ENCODE measurements at regions not wholly inside any gene's neighbourhood (a gene's known extent, or its start where the extent isn't known, plus 50 kb on each side); places are given as distances from the start of the nearest gene placed in this dataset.

- TF ChIP-seq CEBPB (IDR thresholded peaks at IDR 0.05) = no peak
- no peak for TF ChIP-seq NFIC (IDR thresholded peaks at IDR 0.05)
- TF ChIP-seq ZBTB7A (IDR thresholded peaks at IDR 0.05; ENCODE audit: low read depth) = no peak
- no peak for TF ChIP-seq EP300 (IDR thresholded peaks at IDR 0.05; ENCODE audit: borderline replicate concordance)
- no peak for TF ChIP-seq CREB1 (IDR thresholded peaks at IDR 0.05; ENCODE audit: low read depth)
- TF ChIP-seq TAF1 (IDR thresholded peaks at IDR 0.05; ENCODE audit: low read depth) = no peak
- TF ChIP-seq FOXM1 (IDR thresholded peaks at IDR 0.05; ENCODE audit: borderline replicate concordance, low read depth) = no peak
- TF ChIP-seq TEAD4 (IDR thresholded peaks at IDR 0.05) = no peak
These were observed 98.7 kb upstream of the ZNF469 start for GRCh38 chr16:88284101-88284500.

DNA sequence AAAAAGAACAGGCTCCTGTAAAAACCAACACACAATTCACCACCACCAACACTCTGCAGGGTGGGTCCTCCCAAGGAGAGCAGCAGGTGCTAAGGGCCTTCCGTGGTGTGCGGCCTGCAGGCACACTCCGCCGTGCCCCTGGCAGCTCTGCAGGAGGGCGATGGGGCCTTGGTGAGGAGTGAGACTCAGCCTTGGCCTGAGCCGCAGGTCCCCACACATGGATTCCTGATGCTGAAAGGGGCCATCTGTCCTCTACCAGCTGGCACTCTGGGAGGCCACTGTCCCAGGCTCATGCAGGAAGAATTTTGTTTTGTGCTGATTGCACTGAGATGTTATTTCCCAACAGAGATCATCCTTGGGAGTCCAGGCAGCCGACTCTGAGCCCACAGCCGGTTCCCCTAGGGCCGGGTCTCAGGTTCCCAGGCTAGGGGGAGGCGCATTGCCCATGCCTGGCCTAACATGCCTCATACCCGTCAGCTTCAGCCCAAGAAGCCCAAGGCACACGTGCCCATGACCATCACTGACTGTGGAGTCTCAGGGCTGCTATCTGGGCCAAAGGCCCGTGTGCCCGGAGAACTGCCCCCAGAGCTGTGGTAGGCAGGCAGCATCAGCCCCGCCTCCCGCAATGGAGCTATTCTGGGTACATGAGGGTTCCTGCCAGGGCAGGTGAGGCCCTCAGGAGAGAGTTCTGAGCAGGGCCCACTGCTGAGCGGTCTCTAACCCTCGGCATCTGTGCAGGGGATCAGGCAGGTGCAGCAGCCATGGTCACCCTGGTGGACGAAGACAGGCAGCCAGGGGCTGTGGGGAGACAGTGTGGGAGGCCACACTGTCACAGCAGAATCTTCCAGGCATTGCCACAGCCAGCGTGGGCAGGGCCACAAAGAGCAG, 97.9 kb upstream of the ZNF469 start:
- TF ChIP-seq TAF1 (IDR thresholded peaks at IDR 0.05; ENCODE audit: low read depth) = no peak
- TF ChIP-seq FOXM1 (IDR thresholded peaks at IDR 0.05; ENCODE audit: borderline replicate concordance, low read depth) = no peak
- TF ChIP-seq TEAD4 (IDR thresholded peaks at IDR 0.05) = no peak
- TF ChIP-seq REST (IDR thresholded peaks at IDR 0.05; ENCODE audit: low read depth) = no peak
- TF ChIP-seq CEBPB (IDR thresholded peaks at IDR 0.05) = no peak
- TF ChIP-seq EGR1 (IDR thresholded peaks at IDR 0.05) = no peak
- TF ChIP-seq, protein P1, sequence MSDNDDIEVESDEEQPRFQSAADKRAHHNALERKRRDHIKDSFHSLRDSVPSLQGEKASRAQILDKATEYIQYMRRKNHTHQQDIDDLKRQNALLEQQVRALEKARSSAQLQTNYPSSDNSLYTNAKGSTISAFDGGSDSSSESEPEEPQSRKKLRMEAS (IDR thresholded peaks at IDR 0.05) = no peak
- no peak for TF ChIP-seq EP300 (IDR thresholded peaks at IDR 0.05; ENCODE audit: borderline replicate concordance)
- no peak for TF ChIP-seq CREB1 (IDR thresholded peaks at IDR 0.05; ENCODE audit: low read depth)
- no peak for TF ChIP-seq YY1 (IDR thresholded peaks at IDR 0.05; ENCODE audit: low read depth)
- TF ChIP-seq ZBTB7A (IDR thresholded peaks at IDR 0.05; ENCODE audit: low read depth) = no peak

DNA sequence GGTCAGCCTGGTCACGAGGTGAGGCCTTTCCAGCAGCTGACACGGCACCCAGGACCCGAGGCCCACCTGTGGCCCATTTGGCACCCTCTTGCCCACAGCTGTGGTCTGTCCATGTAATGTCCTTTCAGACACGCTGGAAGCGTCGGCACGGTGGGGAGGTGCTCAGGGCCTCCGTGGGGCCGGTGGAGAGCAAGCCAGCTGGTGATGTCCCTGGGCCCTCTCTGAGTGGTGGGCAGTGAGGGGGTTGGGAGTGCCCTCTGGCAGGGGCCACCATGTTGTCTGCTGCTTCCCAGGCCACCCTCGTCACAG, 97.3 kb upstream of the ZNF469 start:
- no peak for TF ChIP-seq RAD21 (IDR thresholded peaks at IDR 0.05; ENCODE audit: low read depth)
- no peak for TF ChIP-seq CEBPB (IDR thresholded peaks at IDR 0.05)
- TF ChIP-seq REST (IDR thresholded peaks at IDR 0.05; ENCODE audit: low read depth) = no peak
- no peak for TF ChIP-seq TAF1 (IDR thresholded peaks at IDR 0.05; ENCODE audit: low read depth)
- no peak for TF ChIP-seq YY1 (IDR thresholded peaks at IDR 0.05; ENCODE audit: low read depth)
- TF ChIP-seq NFIC (IDR thresholded peaks at IDR 0.05) = no peak
- no peak for TF ChIP-seq CREB1 (IDR thresholded peaks at IDR 0.05; ENCODE audit: low read depth)
- no peak for TF ChIP-seq TEAD4 (IDR thresholded peaks at IDR 0.05)
- TF ChIP-seq USF1 (IDR thresholded peaks at IDR 0.05) = no peak
- no peak for TF ChIP-seq EGR1 (IDR thresholded peaks at IDR 0.05)
- TF ChIP-seq TCF12 (IDR thresholded peaks at IDR 0.05; ENCODE audit: low read depth) = no peak
- TF ChIP-seq ZBTB7A (IDR thresholded peaks at IDR 0.05; ENCODE audit: low read depth) = no peak
- TF ChIP-seq FOXM1 (IDR thresholded peaks at IDR 0.05; ENCODE audit: borderline replicate concordance, low read depth) = no peak
- no peak for TF ChIP-seq EP300 (IDR thresholded peaks at IDR 0.05; ENCODE audit: borderline replicate concordance)
- TF ChIP-seq, protein P1 (IDR thresholded peaks at IDR 0.05) = no peak

DNA sequence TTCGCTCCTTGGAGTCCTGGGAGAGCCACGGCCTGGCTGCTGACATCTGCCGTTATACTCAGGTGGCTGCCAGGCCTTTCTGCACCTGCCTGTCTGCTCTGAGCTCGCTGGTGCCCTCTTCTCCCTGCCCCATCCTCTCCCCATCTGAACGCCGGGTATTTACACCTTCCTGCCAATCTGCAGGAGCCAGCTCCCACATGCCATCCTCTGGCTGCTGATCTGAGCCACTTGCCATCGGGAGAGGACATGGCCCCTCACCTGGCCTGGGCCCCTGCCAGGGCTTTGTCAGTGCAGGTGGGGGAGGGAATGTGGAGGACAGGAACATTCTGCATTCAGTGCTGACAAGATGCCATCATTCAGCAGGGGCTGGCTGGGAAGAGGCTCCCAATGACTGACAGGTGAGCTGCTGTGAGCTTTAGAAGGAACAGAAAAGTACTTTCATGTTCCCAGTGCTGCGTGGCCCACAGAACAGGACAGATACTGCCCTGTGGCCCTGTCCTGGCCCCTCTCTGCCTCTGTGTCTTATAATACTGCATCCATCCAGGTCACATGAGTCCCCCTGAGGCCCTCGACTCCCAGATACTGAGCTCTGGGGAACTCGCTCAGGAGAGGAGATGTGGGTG, 96.3 kb upstream of the ZNF469 start:
- TF ChIP-seq TCF12 (IDR thresholded peaks at IDR 0.05; ENCODE audit: low read depth) (no peak), RAD21 (IDR thresholded peaks at IDR 0.05; ENCODE audit: low read depth) (no peak), REST (IDR thresholded peaks at IDR 0.05; ENCODE audit: low read depth) (no peak), TAF1 (IDR thresholded peaks at IDR 0.05; ENCODE audit: low read depth) (no peak), EGR1 (IDR thresholded peaks at IDR 0.05) (no peak), FOXM1 (IDR thresholded peaks at IDR 0.05; ENCODE audit: borderline replicate concordance, low read depth) (no peak), CREB1 (IDR thresholded peaks at IDR 0.05; ENCODE audit: low read depth) (no peak), ZBTB7A (IDR thresholded peaks at IDR 0.05; ENCODE audit: low read depth) (no peak), EP300 (IDR thresholded peaks at IDR 0.05; ENCODE audit: borderline replicate concordance) (no peak), CEBPB (IDR thresholded peaks at IDR 0.05) (no peak), YY1 (IDR thresholded peaks at IDR 0.05; ENCODE audit: low read depth) (no peak)
- TF ChIP-seq, protein P1 (IDR thresholded peaks at IDR 0.05) = no peak

Measured in Ishikawa (cell line).